B cell (primary cell): ENCODE measurements at regions not wholly inside any gene's neighbourhood (a gene's known extent, or its start where the extent isn't known, plus 50 kb on each side); places are given as distances from the start of the nearest gene placed in this dataset.

ENCODE experiments used
- ATAC-seq: fragments of 200-7000 bp; cut with Tn5 transposase; one replicate; pipeline ENCODE4 v1.10.0; 2021; ENCODE audit warnings: low read depth, mild to moderate bottlenecking, moderate number of reproducible peaks, moderate library complexity
- CTCF ChIA-PET: fragments of 350-600 bp; sonication (Branson Sonifier 250); formaldehyde crosslinking; loops from one replicate; lab custom pipeline; 2021; ENCODE audit warnings: antibody characterized with exemption, inconsistent platforms; lab: Charles Lee
- POLR2A ChIA-PET: fragments of 350-600 bp; sonication (Branson Sonifier 250); formaldehyde crosslinking; loops from one replicate; lab custom pipeline; 2021; ENCODE audit warnings: antibody characterized with exemption; lab: Charles Lee
- DNase-seq: peaks from one replicate; pipeline ENCODE4 v3.0.0; 2013
- H2AFZ ChIP-seq: 2 replicates; pipeline ENCODE4 v1.6.1; 2012; ENCODE audit warnings: mild to moderate bottlenecking, low read depth, low read length; ENCODE audit not compliant: insufficient read depth, poor library complexity, severe bottlenecking
- H3K27ac ChIP-seq, 2 donors: 1 replicate in 1 of 2; 2 replicates in 1 of 2; pipeline ENCODE4 v1.5.1; 2012 to 2013; ENCODE audit warnings: low read length in 2 of 2, mild to moderate bottlenecking in 2 of 2, moderate library complexity in 1 of 2
- H3K27me3 ChIP-seq, 4 experiments: fragments of 200-600 bp in 1 of 4; sonication (generic) in 1 of 4; replicated peaks in 1 of 4; 1 replicate in 2 of 4; 2 replicates in 2 of 4; pipeline versions ENCODE4 v1.6.1 to v1.7.0; 2013 to 2016; ENCODE audit warnings: low read length in 3 of 4, mild to moderate bottlenecking in 2 of 4, mixed read lengths in 1 of 4, moderate library complexity in 1 of 4; ENCODE audit not compliant: insufficient read depth in 4 of 4, control insufficient read depth in 3 of 4; ENCODE audit errors: control extremely low read depth in 1 of 4
- H3K36me3 ChIP-seq, 2 experiments: replicated peaks in 1 of 2; 1 replicate in 1 of 2; 2 replicates in 1 of 2; pipeline versions ENCODE4 v1.6.1 to v1.7.1; 2013; ENCODE audit warnings: low read length in 1 of 2; ENCODE audit not compliant: insufficient read depth in 2 of 2, control insufficient read depth in 1 of 2; ENCODE audit errors: control extremely low read depth in 1 of 2, extremely low read depth in 1 of 2
- H3K4me1 ChIP-seq, 2 donors: fragments of 200-600 bp in 1 of 2; sonication (generic) in 1 of 2; 1 replicate in 1 of 2; 2 replicates in 1 of 2; pipeline versions ENCODE4 v1.5.1 to v1.6.1; 2013 to 2017; ENCODE audit warnings: low read length in 2 of 2; ENCODE audit not compliant: control insufficient read depth in 2 of 2, insufficient read depth in 2 of 2
- H3K4me2 ChIP-seq: replicated peaks from 2 replicates; pipeline ENCODE3; 2012; ENCODE audit warnings: mild to moderate bottlenecking, low read depth, low read length; ENCODE audit not compliant: poor library complexity, severe bottlenecking
- H3K4me3 ChIP-seq, 5 experiments: fragments of 200-600 bp in 1 of 5; sonication (generic) in 1 of 5; 1 replicate in 3 of 5; 2 replicates in 2 of 5; pipeline versions ENCODE4 v1.5.1 to v1.7.0; 2011 to 2016; ENCODE audit warnings: low read length in 4 of 5, mild to moderate bottlenecking in 4 of 5, low read depth in 2 of 5, control low read depth in 1 of 5, moderate library complexity in 1 of 5; ENCODE audit not compliant: insufficient read depth in 1 of 5; ENCODE audit errors: control extremely low read depth in 1 of 5, extremely low read depth in 1 of 5
- H3K79me2 ChIP-seq: fragments of 200-600 bp; sonication (generic); one replicate; pipeline ENCODE4 v1.6.0; 2016; ENCODE audit warnings: low read length; ENCODE audit not compliant: control insufficient read depth, insufficient read depth
- H3K9ac ChIP-seq: fragments of 200-600 bp; sonication (generic); 2 replicates; pipeline ENCODE4 v1.6.1; 2017; ENCODE audit warnings: mild to moderate bottlenecking, low read length, moderate library complexity
- H3K9me3 ChIP-seq, 3 donors: one replicate each; pipeline versions ENCODE4 v1.6.1 to v1.7.1; 2013; ENCODE audit warnings: low read length in 2 of 3; ENCODE audit not compliant: control insufficient read depth in 2 of 3, insufficient read depth in 1 of 3; ENCODE audit errors: control extremely low read depth in 1 of 3
- H4K20me1 ChIP-seq: 2 replicates; pipeline ENCODE4 v1.6.0; 2012; ENCODE audit warnings: mild to moderate bottlenecking, low read length; ENCODE audit not compliant: insufficient read depth, control insufficient read depth, poor library complexity, severe bottlenecking
- H3K27ac Mint-ChIP-seq: one replicate; pipeline ENCODE4 v1.8.0; 2021; ENCODE audit warnings: mixed read lengths
- H3K27me3 Mint-ChIP-seq: one replicate; pipeline ENCODE4 v1.8.0; 2021; ENCODE audit warnings: mixed read lengths
- H3K4me1 Mint-ChIP-seq: one replicate; pipeline ENCODE4 v1.8.0; 2021; ENCODE audit warnings: mixed read lengths
- H3K4me3 Mint-ChIP-seq: one replicate; pipeline ENCODE4 v1.8.0; 2021; ENCODE audit warnings: mixed read lengths
- H3K9me3 Mint-ChIP-seq: one replicate; pipeline ENCODE4 v1.8.0; 2022; ENCODE audit warnings: mixed read lengths; ENCODE audit not compliant: insufficient read depth
- CTCF ChIP-seq: fragments of 200-600 bp; IDR thresholded peaks from one replicate; pipeline ENCODE4 v1.8.0; 2022; ENCODE audit warnings: antibody characterized with exemption, mild to moderate bottlenecking
- EZH2 ChIP-seq: IDR thresholded peaks from 2 replicates; pipeline ENCODE4 v1.6.1; 2012; ENCODE audit warnings: borderline replicate concordance, low read depth, mild to moderate bottlenecking, moderate library complexity, low read length; ENCODE audit not compliant: insufficient read depth, poor library complexity, severe bottlenecking
- WGBS: methylation state at CpG from one replicate; pipeline ENCODE4 v1.1.5; 2013; ENCODE audit warnings: missing lambda C conversion rate; ENCODE audit not compliant: insufficient coverage; 5-methylcytosine and 5-hydroxymethylcytosine counted together
- intact Hi-C: fragments of 100-400 bp; cut with micrococcal nuclease; formaldehyde crosslinking; loops from one replicate; pipeline ENCODE4 v1.10.0; 2022

GRCh38 chr1:191320062-191320461, 838.2 kb upstream of the RGS18 start:
- H3K9me3 ChIP-seq = no peaks in the 10 kb centered on the region
- H2AFZ ChIP-seq = no peak overlapping the region
- H3K79me2 ChIP-seq = no peaks in the 10 kb centered on the region
- no peak overlapping the region for H3K27ac ChIP-seq
- no peaks in the 10 kb centered on the region for H3K27me3 ChIP-seq
- DNase-seq (no peak), ATAC-seq (no peak)
- H3K4me1 ChIP-seq = no peaks in the 10 kb centered on the region
- H3K4me1 Mint-ChIP-seq = no peaks in the 10 kb centered on the region
- no peak overlapping the region for H3K4me2 ChIP-seq
- H3K9me3 Mint-ChIP-seq = no peaks in the 10 kb centered on the region
- ChIA-PET POLR2A (no interaction called here), CTCF (no interaction called here)
- intact Hi-C loops = no loop called here
- H3K4me3 Mint-ChIP-seq = no peak overlapping the region
- no peak overlapping the region for H3K27ac Mint-ChIP-seq
- no peaks in the 10 kb centered on the region for H4K20me1 ChIP-seq
- WGBS = 50% methylated on average over 1 of the region's 2 CpGs
- no peak overlapping the region for H3K9ac ChIP-seq
- H3K4me3 ChIP-seq = no peak overlapping the region
- TF ChIP-seq CTCF (no peak), EZH2 (no peak)
- H3K36me3 ChIP-seq = no peaks in the 10 kb centered on the region
- H3K27me3 Mint-ChIP-seq = no peaks in the 10 kb centered on the region

GRCh38 chr1:191327868-191328267, 830.4 kb upstream of the RGS18 start:
- POLR2A ChIA-PET = no interaction called here
- Histone ChIP-seq H2AFZ (no peak overlapping the region), H3K4me2 (no peak overlapping the region), H3K27me3 (no peaks in the 10 kb centered on the region), H3K79me2 (no peaks in the 10 kb centered on the region), H4K20me1 (no peaks in the 10 kb centered on the region), H3K9ac (no peak overlapping the region), H3K4me3 (no peak overlapping the region), H3K36me3 (no peaks in the 10 kb centered on the region), H3K27ac (no peak overlapping the region), H3K4me1 (no peaks in the 10 kb centered on the region), H3K9me3 (peaks cover 0 to 2% (median 0%) of the 10 kb centered on the region in 3 donors)
- Mint-ChIP-seq H3K9me3 (no peaks in the 10 kb centered on the region), H3K27me3 (no peaks in the 10 kb centered on the region), H3K4me1 (no peaks in the 10 kb centered on the region), H3K4me3 (no peak overlapping the region), H3K27ac (no peak overlapping the region)
- no CpG with 5 or more reads among the region's 4 CpGs for WGBS
- ATAC-seq (no peak), DNase-seq (no peak)
- no peak for TF ChIP-seq EZH2
- TF ChIP-seq CTCF = no peak
- intact Hi-C loops = no loop called here
- CTCF ChIA-PET = no interaction called here
